ENCODE measurements at regions not wholly inside any gene's neighbourhood (a gene's known extent, or its start where the extent isn't known, plus 50 kb on each side); places are given as distances from the start of the nearest gene placed in this dataset.

DNA sequence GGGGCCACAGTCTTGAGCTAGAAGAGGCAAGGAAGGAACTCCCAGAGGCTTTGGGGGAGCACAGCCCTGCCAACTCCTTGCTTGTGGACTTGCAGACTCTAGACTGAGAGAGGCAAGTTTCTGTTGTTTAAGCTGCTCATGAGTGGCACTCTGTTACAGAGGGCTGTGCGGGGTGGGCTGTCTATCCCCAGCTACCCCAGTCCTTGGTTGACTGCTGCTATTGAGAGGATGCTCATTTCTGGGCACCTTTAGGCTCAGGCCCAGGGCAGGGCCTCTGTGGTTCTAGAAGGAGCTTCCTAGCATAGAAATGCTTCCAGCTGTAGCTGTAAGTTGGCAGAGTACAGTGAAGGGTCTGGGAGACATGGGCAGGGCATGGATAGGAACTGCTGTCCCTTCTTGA, 151.3 kb upstream of the GGTLC1 start:
- TF ChIP-seq POLR2A (IDR thresholded peaks at IDR 0.05; ENCODE audit: low read length): no peak
- TF ChIP-seq, protein P1, sequence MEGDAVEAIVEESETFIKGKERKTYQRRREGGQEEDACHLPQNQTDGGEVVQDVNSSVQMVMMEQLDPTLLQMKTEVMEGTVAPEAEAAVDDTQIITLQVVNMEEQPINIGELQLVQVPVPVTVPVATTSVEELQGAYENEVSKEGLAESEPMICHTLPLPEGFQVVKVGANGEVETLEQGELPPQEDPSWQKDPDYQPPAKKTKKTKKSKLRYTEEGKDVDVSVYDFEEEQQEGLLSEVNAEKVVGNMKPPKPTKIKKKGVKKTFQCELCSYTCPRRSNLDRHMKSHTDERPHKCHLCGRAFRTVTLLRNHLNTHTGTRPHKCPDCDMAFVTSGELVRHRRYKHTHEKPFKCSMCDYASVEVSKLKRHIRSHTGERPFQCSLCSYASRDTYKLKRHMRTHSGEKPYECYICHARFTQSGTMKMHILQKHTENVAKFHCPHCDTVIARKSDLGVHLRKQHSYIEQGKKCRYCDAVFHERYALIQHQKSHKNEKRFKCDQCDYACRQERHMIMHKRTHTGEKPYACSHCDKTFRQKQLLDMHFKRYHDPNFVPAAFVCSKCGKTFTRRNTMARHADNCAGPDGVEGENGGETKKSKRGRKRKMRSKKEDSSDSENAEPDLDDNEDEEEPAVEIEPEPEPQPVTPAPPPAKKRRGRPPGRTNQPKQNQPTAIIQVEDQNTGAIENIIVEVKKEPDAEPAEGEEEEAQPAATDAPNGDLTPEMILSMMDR (IDR thresholded peaks at IDR 0.05): no peak
- TF ChIP-seq, protein P2, sequence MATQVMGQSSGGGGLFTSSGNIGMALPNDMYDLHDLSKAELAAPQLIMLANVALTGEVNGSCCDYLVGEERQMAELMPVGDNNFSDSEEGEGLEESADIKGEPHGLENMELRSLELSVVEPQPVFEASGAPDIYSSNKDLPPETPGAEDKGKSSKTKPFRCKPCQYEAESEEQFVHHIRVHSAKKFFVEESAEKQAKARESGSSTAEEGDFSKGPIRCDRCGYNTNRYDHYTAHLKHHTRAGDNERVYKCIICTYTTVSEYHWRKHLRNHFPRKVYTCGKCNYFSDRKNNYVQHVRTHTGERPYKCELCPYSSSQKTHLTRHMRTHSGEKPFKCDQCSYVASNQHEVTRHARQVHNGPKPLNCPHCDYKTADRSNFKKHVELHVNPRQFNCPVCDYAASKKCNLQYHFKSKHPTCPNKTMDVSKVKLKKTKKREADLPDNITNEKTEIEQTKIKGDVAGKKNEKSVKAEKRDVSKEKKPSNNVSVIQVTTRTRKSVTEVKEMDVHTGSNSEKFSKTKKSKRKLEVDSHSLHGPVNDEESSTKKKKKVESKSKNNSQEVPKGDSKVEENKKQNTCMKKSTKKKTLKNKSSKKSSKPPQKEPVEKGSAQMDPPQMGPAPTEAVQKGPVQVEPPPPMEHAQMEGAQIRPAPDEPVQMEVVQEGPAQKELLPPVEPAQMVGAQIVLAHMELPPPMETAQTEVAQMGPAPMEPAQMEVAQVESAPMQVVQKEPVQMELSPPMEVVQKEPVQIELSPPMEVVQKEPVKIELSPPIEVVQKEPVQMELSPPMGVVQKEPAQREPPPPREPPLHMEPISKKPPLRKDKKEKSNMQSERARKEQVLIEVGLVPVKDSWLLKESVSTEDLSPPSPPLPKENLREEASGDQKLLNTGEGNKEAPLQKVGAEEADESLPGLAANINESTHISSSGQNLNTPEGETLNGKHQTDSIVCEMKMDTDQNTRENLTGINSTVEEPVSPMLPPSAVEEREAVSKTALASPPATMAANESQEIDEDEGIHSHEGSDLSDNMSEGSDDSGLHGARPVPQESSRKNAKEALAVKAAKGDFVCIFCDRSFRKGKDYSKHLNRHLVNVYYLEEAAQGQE (IDR thresholded peaks at IDR 0.05): no peak
- no peak for TF ChIP-seq KDM1A (IDR thresholded peaks at IDR 0.05; ENCODE audit: low read depth)
- no peak for TF ChIP-seq ZC3H11A (IDR thresholded peaks at IDR 0.05)
- TF ChIP-seq HDAC2 (IDR thresholded peaks at IDR 0.05): no peak
- TF ChIP-seq EP300 (IDR thresholded peaks at IDR 0.05): no peak
- no peak for TF ChIP-seq RCOR1 (IDR thresholded peaks at IDR 0.05; ENCODE audit: low read depth, low read length)
- no peak for TF ChIP-seq CBX2 (IDR thresholded peaks at IDR 0.05; ENCODE audit: borderline replicate concordance, low read depth)

Measured in A549 (cell line).